ENCODE measurements at regions not wholly inside any gene's neighbourhood (a gene's known extent, or its start where the extent isn't known, plus 50 kb on each side); places are given as distances from the start of the nearest gene placed in this dataset.

DNA sequence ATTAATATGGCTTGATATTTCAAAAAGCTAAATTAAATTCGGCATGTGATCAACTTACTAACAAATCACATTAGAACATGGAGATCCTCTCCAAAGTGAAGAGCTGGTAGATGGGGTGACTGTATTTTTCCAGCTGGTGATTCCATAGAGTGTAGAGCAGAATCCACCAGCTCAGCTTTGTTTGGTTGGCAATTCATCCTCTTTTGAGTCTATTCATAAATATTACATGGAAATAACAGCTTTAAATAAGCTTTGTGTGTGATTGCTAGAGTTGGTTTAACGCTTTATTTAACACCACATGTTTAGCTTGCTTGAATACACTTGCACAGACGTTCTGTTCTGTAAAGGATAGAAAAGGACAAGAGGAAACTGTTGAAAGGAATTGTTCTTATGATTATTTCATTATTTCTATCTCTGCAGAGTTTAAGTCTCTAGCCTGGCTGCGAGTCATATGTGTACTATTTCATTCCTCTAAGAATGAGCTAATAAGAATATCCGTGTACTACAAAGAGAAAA is 738.3 kb upstream of the KIRREL3 start:
- TF ChIP-seq, protein P1, sequence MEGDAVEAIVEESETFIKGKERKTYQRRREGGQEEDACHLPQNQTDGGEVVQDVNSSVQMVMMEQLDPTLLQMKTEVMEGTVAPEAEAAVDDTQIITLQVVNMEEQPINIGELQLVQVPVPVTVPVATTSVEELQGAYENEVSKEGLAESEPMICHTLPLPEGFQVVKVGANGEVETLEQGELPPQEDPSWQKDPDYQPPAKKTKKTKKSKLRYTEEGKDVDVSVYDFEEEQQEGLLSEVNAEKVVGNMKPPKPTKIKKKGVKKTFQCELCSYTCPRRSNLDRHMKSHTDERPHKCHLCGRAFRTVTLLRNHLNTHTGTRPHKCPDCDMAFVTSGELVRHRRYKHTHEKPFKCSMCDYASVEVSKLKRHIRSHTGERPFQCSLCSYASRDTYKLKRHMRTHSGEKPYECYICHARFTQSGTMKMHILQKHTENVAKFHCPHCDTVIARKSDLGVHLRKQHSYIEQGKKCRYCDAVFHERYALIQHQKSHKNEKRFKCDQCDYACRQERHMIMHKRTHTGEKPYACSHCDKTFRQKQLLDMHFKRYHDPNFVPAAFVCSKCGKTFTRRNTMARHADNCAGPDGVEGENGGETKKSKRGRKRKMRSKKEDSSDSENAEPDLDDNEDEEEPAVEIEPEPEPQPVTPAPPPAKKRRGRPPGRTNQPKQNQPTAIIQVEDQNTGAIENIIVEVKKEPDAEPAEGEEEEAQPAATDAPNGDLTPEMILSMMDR (IDR thresholded peaks at IDR 0.05 in 2 of 3, conservative IDR thresholded peaks at IDR 0.05 in 1 of 3; ENCODE audit: control insufficient read depth in 2 of 3, extremely low read depth in 1 of 3, insufficient read depth in 1 of 3, low read depth in 3 of 3, low read length in 3 of 3), result no peak
- TF ChIP-seq, protein P2, sequence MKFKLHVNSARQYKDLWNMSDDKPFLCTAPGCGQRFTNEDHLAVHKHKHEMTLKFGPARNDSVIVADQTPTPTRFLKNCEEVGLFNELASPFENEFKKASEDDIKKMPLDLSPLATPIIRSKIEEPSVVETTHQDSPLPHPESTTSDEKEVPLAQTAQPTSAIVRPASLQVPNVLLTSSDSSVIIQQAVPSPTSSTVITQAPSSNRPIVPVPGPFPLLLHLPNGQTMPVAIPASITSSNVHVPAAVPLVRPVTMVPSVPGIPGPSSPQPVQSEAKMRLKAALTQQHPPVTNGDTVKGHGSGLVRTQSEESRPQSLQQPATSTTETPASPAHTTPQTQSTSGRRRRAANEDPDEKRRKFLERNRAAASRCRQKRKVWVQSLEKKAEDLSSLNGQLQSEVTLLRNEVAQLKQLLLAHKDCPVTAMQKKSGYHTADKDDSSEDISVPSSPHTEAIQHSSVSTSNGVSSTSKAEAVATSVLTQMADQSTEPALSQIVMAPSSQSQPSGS (IDR thresholded peaks at IDR 0.05; ENCODE audit: low read length), result no peak
- TF ChIP-seq, protein P3, sequence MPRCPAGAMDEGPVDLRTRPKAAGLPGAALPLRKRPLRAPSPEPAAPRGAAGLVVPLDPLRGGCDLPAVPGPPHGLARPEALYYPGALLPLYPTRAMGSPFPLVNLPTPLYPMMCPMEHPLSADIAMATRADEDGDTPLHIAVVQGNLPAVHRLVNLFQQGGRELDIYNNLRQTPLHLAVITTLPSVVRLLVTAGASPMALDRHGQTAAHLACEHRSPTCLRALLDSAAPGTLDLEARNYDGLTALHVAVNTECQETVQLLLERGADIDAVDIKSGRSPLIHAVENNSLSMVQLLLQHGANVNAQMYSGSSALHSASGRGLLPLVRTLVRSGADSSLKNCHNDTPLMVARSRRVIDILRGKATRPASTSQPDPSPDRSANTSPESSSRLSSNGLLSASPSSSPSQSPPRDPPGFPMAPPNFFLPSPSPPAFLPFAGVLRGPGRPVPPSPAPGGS (IDR thresholded peaks at IDR 0.05; ENCODE audit: borderline replicate concordance, insufficient read depth, low read depth, low read length, poor library complexity, severe bottlenecking), result no peak
- TF ChIP-seq ESRRA (IDR thresholded peaks at IDR 0.05; ENCODE audit: low read length) (no peak), ZNF274 (IDR thresholded peaks at IDR 0.05; ENCODE audit: insufficient read depth, insufficient read length) (no peak), SPI1 (IDR thresholded peaks at IDR 0.05; ENCODE audit: borderline replicate concordance, insufficient read depth, low read depth, low read length) (no peak), RCOR1 (conservative IDR thresholded peaks at IDR 0.05; ENCODE audit: low read depth, low read length) (no peak), MYC (IDR thresholded peaks at IDR 0.05; ENCODE audit: insufficient read depth, insufficient read length, insufficient replicate concordance, low read length, severe bottlenecking) (no peak), BHLHE40 (IDR thresholded peaks at IDR 0.05; ENCODE audit: borderline replicate concordance in 1 of 2, low read depth in 2 of 2, low read length in 1 of 2) (no peak), POLR2AphosphoS5 (IDR thresholded peaks at IDR 0.05; ENCODE audit: low read length) (no peak), RFX5 (IDR thresholded peaks at IDR 0.05; ENCODE audit: low read depth, low read length) (no peak)
- TF ChIP-seq, protein P4, sequence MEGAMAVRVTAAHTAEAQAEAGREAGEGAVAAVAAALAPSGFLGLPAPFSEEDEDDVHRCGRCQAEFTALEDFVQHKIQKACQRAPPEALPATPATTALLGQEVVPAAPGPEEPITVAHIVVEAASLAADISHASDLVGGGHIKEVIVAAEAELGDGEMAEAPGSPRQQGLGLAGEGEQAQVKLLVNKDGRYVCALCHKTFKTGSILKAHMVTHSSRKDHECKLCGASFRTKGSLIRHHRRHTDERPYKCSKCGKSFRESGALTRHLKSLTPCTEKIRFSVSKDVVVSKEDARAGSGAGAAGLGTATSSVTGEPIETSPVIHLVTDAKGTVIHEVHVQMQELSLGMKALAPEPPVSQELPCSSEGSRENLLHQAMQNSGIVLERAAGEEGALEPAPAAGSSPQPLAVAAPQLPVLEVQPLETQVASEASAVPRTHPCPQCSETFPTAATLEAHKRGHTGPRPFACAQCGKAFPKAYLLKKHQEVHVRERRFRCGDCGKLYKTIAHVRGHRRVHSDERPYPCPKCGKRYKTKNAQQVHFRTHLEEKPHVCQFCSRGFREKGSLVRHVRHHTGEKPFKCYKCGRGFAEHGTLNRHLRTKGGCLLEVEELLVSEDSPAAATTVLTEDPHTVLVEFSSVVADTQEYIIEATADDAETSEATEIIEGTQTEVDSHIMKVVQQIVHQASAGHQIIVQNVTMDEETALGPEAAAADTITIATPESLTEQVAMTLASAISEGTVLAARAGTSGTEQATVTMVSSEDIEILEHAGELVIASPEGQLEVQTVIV (IDR thresholded peaks at IDR 0.05; ENCODE audit: borderline replicate concordance, partially characterized antibody), result no peak

Data from GM12878 (cell line).